Glutamatergic neuron (in vitro differentiated cells): ENCODE measurements at regions not wholly inside any gene's neighbourhood (a gene's known extent, or its start where the extent isn't known, plus 50 kb on each side); places are given as distances from the start of the nearest gene placed in this dataset.

Experiments
- DNase-seq: peaks from one replicate; pipeline ENCODE4 v3.0.0; 2022
- H3K27ac Mint-ChIP-seq: one replicate; pipeline ENCODE4 v1.8.0; 2020; ENCODE audit warnings: mild to moderate bottlenecking, mixed read lengths, inconsistent platforms; ENCODE audit not compliant: unreplicated experiment
- H3K27me3 Mint-ChIP-seq: one replicate; pipeline ENCODE4 v1.8.0; 2020; ENCODE audit warnings: mild to moderate bottlenecking, moderate library complexity, mixed read lengths, inconsistent platforms; ENCODE audit not compliant: unreplicated experiment
- H3K36me3 Mint-ChIP-seq: one replicate; pipeline ENCODE4 v1.8.0; 2020; ENCODE audit warnings: mild to moderate bottlenecking, mixed read lengths, inconsistent platforms; ENCODE audit not compliant: unreplicated experiment
- H3K4me1 Mint-ChIP-seq: one replicate; pipeline ENCODE4 v1.8.0; 2020; ENCODE audit warnings: mild to moderate bottlenecking, low read depth, mixed read lengths, inconsistent platforms; ENCODE audit not compliant: unreplicated experiment
- H3K4me3 Mint-ChIP-seq: one replicate; pipeline ENCODE4 v1.8.0; 2020; ENCODE audit warnings: mild to moderate bottlenecking, mixed read lengths, inconsistent platforms; ENCODE audit not compliant: unreplicated experiment
- H3K9me3 Mint-ChIP-seq: one replicate; pipeline ENCODE4 v1.8.0; 2020; ENCODE audit warnings: mild to moderate bottlenecking, moderate library complexity, mixed read lengths, inconsistent platforms; ENCODE audit not compliant: unreplicated experiment
- TF ChIP-seq, protein P1 (sequence below): fragments of 200-600 bp; sonication (generic); IDR thresholded peaks from one replicate; pipeline ENCODE4 v1.5.0; 2021; ENCODE audit not compliant: partially characterized antibody, unreplicated experiment

- TF ChIP-seq, protein P1, sequence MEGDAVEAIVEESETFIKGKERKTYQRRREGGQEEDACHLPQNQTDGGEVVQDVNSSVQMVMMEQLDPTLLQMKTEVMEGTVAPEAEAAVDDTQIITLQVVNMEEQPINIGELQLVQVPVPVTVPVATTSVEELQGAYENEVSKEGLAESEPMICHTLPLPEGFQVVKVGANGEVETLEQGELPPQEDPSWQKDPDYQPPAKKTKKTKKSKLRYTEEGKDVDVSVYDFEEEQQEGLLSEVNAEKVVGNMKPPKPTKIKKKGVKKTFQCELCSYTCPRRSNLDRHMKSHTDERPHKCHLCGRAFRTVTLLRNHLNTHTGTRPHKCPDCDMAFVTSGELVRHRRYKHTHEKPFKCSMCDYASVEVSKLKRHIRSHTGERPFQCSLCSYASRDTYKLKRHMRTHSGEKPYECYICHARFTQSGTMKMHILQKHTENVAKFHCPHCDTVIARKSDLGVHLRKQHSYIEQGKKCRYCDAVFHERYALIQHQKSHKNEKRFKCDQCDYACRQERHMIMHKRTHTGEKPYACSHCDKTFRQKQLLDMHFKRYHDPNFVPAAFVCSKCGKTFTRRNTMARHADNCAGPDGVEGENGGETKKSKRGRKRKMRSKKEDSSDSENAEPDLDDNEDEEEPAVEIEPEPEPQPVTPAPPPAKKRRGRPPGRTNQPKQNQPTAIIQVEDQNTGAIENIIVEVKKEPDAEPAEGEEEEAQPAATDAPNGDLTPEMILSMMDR: no peak
- no peaks in the 10 kb centered on the region for H3K4me1 Mint-ChIP-seq
- peaks cover 3% of the 10 kb centered on the region for H3K9me3 Mint-ChIP-seq
- peaks cover 5% of the 10 kb centered on the region for H3K27me3 Mint-ChIP-seq
- H3K36me3 Mint-ChIP-seq: peaks cover 6% of the 10 kb centered on the region
- DNase-seq: no peak
- H3K4me3 Mint-ChIP-seq: no peak overlapping the region
- H3K27ac Mint-ChIP-seq: no peak overlapping the region
Measured at GRCh38 chr2:187638840-187639239, 84.6 kb upstream of the TFPI start.

DNA sequence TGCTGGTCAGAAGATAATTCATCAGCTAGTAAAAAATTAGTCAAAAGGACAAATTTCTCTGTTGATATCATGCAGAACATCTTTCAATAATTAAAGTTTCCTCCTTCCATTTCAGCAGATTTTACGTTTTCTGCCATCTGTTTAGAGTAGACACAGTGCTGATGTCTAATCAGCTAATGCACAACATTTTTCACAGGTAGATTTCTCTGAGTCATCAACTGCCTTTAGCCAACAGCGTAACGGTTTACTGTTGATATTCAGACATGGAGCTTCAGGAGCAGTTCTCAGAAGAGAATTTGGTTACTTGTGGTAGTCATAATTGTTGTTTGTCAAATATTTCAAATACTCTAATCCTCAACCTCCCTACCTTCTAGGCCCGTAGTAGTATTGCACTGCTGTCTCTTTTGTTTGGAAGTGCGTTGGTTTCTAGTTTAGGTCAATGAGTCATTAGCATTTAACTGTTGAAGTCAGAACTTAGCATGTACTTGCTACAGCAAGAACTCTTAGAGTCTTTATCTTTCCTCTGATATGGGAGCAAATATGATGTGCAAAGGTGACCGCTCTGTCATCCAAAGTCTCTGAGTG is 86.8 kb upstream of the TFPI start:
- TF ChIP-seq, protein P1: no peak
- Mint-ChIP-seq H3K9me3 (peaks cover 3% of the 10 kb centered on the region), H3K27me3 (no peaks in the 10 kb centered on the region), H3K4me1 (no peaks in the 10 kb centered on the region), H3K27ac (no peak overlapping the region), H3K36me3 (no peaks in the 10 kb centered on the region), H3K4me3 (no peak overlapping the region)
- no peak for DNase-seq

- Mint-ChIP-seq H3K36me3 (no peaks in the 10 kb centered on the region), H3K27me3 (no peaks in the 10 kb centered on the region), H3K4me3 (no peak overlapping the region), H3K9me3 (no peaks in the 10 kb centered on the region), H3K27ac (no peak overlapping the region), H3K4me1 (no peaks in the 10 kb centered on the region)
- TF ChIP-seq, protein P1: no peak
- no peak for DNase-seq
Measured at GRCh38 chr2:187642498-187642897, 88.3 kb upstream of the TFPI start.

DNA sequence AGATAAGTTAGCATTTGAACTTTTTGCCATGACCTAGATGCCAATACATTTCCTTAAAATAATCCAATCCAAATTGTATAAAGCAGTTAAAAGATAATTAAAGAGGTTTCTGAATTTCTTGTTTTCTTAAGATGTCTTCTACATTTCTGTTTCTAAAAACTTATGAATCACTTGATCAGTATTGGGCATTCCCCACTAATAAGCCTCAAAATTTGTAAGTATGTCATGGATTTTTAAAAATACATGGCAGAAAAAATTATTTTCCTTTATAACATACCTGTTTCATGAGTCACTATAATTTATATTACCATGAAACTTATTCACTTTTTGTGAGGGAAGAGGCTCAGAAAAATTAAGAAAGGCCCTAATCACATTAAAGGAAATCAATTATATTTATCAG is 90.3 kb upstream of the TFPI start:
- no peak overlapping the region for H3K27ac Mint-ChIP-seq
- H3K9me3 Mint-ChIP-seq: no peaks in the 10 kb centered on the region
- no peaks in the 10 kb centered on the region for H3K27me3 Mint-ChIP-seq
- TF ChIP-seq, protein P1: no peak
- H3K36me3 Mint-ChIP-seq: no peaks in the 10 kb centered on the region
- no peak for DNase-seq
- H3K4me1 Mint-ChIP-seq: peaks cover 4% of the 10 kb centered on the region
- no peak overlapping the region for H3K4me3 Mint-ChIP-seq

- H3K4me1 Mint-ChIP-seq: peaks cover 4% of the 10 kb centered on the region
- no peaks in the 10 kb centered on the region for H3K36me3 Mint-ChIP-seq
- no peak for DNase-seq
- H3K4me3 Mint-ChIP-seq: no peak overlapping the region
- H3K27ac Mint-ChIP-seq: no peak overlapping the region
- no peaks in the 10 kb centered on the region for H3K9me3 Mint-ChIP-seq
- H3K27me3 Mint-ChIP-seq: no peaks in the 10 kb centered on the region
- TF ChIP-seq, protein P1: no peak
Measured at GRCh38 chr2:187644981-187645380, 90.7 kb upstream of the TFPI start.
